Type B pancreatic cell (in vitro differentiated cells): ENCODE measurements at regions not wholly inside any gene's neighbourhood (a gene's known extent, or its start where the extent isn't known, plus 50 kb on each side); places are given as distances from the start of the nearest gene placed in this dataset.

ENCODE experiments used
- DNase-seq: peaks from one replicate; pipeline ENCODE4 v3.0.0; 2021; ENCODE audit warnings: mixed read lengths; ENCODE audit not compliant: unreplicated experiment; ENCODE audit errors: extremely low spot score
- H3K27ac Mint-ChIP-seq: 2 replicates; pipeline ENCODE4 v1.8.0; 2021; ENCODE audit warnings: mild to moderate bottlenecking, mixed read lengths
- H3K27me3 Mint-ChIP-seq: 2 replicates; pipeline ENCODE4 v1.8.0; 2021; ENCODE audit warnings: mixed read lengths
- H3K36me3 Mint-ChIP-seq: 2 replicates; pipeline ENCODE4 v1.8.0; 2021; ENCODE audit warnings: mixed read lengths
- H3K4me1 Mint-ChIP-seq: one replicate; pipeline ENCODE4 v1.8.0; 2021; ENCODE audit warnings: mixed read lengths; ENCODE audit not compliant: unreplicated experiment
- H3K4me3 Mint-ChIP-seq: 2 replicates; pipeline ENCODE4 v1.8.0; 2021; ENCODE audit warnings: mild to moderate bottlenecking, mixed read lengths
- H3K9me3 Mint-ChIP-seq: 2 replicates; pipeline ENCODE4 v1.8.0; 2021; ENCODE audit warnings: mixed read lengths
- TF ChIP-seq, protein P1 (sequence below): fragments of 200-600 bp; sonication (generic); conservative IDR thresholded peaks from 2 replicates; pipeline ENCODE4 v1.5.0; 2021; ENCODE audit warnings: antibody characterized with exemption, mild to moderate bottlenecking

DNA sequence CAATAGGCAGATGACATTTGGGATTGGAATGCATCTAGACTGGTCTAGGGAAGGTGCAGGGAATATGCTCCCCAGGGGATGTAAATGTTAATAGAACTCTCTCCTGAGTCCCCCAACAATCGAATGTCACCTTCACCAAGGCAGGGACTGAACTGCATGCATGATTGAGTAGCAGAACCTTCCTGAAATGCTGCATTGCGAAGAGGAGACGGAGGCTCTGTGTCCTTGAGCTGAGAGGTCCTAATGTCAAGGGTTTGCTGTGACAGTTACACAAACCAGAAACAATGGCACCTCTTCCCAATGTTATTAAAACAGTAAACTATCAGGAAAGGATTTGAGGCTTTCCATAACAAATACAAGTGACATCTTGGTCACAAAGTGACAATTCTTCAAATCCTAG lies 117.5 kb upstream of the SFSWAP start:
- DNase-seq = no peak
- Mint-ChIP-seq H3K9me3 (no peaks in the 10 kb centered on the region), H3K4me3 (no peak overlapping the region), H3K27me3 (peaks cover 33% of the 10 kb centered on the region), H3K27ac (no peak overlapping the region), H3K4me1 (peaks cover 19% of the 10 kb centered on the region), H3K36me3 (no peaks in the 10 kb centered on the region)
- TF ChIP-seq, protein P1, sequence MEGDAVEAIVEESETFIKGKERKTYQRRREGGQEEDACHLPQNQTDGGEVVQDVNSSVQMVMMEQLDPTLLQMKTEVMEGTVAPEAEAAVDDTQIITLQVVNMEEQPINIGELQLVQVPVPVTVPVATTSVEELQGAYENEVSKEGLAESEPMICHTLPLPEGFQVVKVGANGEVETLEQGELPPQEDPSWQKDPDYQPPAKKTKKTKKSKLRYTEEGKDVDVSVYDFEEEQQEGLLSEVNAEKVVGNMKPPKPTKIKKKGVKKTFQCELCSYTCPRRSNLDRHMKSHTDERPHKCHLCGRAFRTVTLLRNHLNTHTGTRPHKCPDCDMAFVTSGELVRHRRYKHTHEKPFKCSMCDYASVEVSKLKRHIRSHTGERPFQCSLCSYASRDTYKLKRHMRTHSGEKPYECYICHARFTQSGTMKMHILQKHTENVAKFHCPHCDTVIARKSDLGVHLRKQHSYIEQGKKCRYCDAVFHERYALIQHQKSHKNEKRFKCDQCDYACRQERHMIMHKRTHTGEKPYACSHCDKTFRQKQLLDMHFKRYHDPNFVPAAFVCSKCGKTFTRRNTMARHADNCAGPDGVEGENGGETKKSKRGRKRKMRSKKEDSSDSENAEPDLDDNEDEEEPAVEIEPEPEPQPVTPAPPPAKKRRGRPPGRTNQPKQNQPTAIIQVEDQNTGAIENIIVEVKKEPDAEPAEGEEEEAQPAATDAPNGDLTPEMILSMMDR = no peak

DNA sequence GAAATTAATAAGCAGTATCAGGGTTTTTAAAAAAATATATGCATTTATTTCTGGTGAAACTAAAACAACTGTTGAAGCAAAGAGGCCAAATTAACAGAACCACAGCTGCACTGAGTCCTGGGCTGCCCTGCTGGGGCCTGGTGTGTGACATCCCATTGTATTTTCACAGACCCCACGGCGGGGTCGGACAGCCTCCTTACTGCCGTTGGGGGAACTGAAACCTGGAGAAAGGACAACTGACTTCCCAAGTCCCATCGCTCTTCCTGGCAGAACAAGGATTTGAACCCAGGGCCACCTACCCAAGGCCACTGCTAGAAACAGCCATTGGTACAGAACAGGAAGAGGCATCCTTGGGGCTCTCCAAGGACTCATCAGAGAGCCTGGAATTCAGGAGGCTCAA lies 114.8 kb upstream of the SFSWAP start:
- Mint-ChIP-seq H3K4me3 (no peak overlapping the region), H3K27ac (no peak overlapping the region), H3K36me3 (no peaks in the 10 kb centered on the region), H3K27me3 (peaks cover 24% of the 10 kb centered on the region), H3K4me1 (peaks cover 9% of the 10 kb centered on the region), H3K9me3 (no peaks in the 10 kb centered on the region)
- DNase-seq = no peak
- TF ChIP-seq, protein P1 = no peak

DNA sequence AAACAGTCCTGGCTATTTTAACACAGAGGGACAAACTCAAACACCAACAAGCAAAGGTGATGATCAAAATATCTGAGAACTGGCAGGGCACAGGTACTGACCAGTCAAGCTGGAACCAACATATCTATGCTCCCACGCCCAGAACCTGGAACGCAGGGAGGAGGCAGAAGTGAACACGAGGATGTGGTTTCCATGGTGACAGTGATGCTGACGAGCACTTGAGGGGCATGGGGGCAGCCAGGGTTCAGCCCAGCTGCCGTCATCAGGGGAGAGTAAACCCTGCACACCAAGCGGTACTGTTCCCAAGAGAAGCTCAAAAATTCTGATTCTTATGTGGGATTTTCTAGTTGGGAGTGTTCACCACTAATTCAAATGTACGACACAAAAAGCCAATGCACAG lies 113.6 kb upstream of the SFSWAP start:
- H3K9me3 Mint-ChIP-seq = no peaks in the 10 kb centered on the region
- no peak for DNase-seq
- peaks cover 25% of the 10 kb centered on the region for H3K27me3 Mint-ChIP-seq
- no peaks in the 10 kb centered on the region for H3K36me3 Mint-ChIP-seq
- no peak overlapping the region for H3K4me3 Mint-ChIP-seq
- peaks cover 9% of the 10 kb centered on the region for H3K4me1 Mint-ChIP-seq
- H3K27ac Mint-ChIP-seq = no peak overlapping the region
- TF ChIP-seq, protein P1 = no peak

DNA sequence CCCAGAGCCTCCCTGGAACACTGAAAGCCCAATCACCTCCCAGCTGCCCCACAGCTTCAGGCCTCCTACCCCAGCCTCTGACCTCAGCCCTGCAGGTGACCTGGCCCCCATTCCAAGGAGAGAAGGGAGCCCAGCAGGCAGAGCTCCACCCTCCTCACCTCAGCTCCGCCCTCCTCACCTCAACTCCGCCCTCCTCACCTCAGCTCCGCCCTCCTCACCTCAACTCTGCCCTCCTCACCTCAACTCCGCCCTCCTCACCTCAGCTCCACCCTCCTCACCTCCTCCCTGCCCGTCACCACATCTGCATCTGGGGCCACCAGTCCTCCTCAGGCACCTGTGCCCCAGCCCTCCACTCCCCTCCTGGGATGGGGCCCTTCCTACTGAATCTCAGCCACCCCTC lies 112.2 kb upstream of the SFSWAP start:
- Mint-ChIP-seq H3K9me3 (no peaks in the 10 kb centered on the region), H3K27ac (no peak overlapping the region), H3K36me3 (no peaks in the 10 kb centered on the region), H3K27me3 (peaks cover 23% of the 10 kb centered on the region), H3K4me1 (peaks cover 4% of the 10 kb centered on the region), H3K4me3 (no peak overlapping the region)
- DNase-seq = no peak
- TF ChIP-seq, protein P1 = no peak

DNA sequence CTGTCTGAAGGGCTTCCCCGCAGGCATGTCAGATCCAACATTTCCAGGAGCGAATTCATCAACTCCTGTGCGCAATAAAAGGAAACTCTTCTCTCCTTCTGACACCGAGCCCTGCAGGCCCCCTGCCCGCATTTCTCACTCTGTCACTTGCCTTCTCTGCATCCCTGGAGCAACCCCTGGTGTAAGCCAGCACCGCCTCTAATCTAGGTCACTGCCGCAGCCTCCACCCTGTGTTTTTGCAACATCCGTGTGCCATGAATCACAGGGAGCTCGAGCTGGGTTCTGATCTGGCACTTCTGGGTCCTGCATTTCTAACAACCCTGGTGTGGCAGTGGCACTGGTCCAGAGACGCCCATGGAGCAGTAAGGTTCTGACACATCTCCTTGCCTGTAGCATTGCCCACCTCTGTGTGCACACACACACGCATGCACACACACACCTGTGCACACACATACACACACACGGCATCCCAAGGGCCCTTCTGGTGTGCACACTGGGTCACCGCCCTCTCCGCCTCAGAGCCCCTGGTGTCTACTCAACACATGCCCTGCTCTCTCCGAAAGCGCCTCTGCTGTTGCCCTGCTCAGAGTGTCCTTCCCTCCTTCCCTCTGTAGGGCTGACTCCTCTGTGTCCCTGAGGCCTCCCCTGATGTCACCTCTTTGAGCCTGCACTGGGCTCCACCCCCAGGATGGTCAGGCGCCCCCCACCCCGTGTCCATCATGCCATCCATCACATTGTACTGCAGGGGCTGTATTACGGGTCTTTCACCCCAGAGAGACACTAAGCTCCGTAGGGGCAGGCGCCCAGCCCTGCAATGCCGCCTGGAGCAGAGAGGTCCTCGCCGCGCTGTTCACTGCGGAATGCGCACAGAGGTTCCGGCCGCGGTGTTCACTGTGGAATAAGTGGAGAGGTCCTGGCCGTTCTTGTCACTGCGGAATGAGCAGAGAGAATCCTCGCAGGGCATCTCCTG lies 111.4 kb upstream of the SFSWAP start:
- no peak overlapping the region for H3K27ac Mint-ChIP-seq
- peaks cover 23% of the 10 kb centered on the region for H3K27me3 Mint-ChIP-seq
- H3K4me1 Mint-ChIP-seq = peaks cover 9% of the 10 kb centered on the region
- H3K9me3 Mint-ChIP-seq = no peaks in the 10 kb centered on the region
- no peak overlapping the region for H3K4me3 Mint-ChIP-seq
- no peaks in the 10 kb centered on the region for H3K36me3 Mint-ChIP-seq
- no peak for DNase-seq
- TF ChIP-seq, protein P1 = no peak
